H1 (cell line): ENCODE measurements at regions not wholly inside any gene's neighbourhood (a gene's known extent, or its start where the extent isn't known, plus 50 kb on each side); places are given as distances from the start of the nearest gene placed in this dataset.

Source experiments
- CTCF ChIA-PET: fragments of 300-600 bp; sonication (Branson Sonifier 250); formaldehyde crosslinking; loops from one replicate; lab custom pipeline; 2021; ENCODE audit not compliant: partially characterized antibody; lab: Charles Lee
- POLR2A ChIA-PET: fragments of 300-600 bp; sonication (Branson Sonifier 250); formaldehyde crosslinking; loops from one replicate; lab custom pipeline; 2021; ENCODE audit warnings: inconsistent platforms; ENCODE audit not compliant: partially characterized antibody; lab: Charles Lee
- DNase-seq, 2 experiments: peaks; one replicate each; pipeline versions ENCODE4 v3.0.0 to v3.0.0-alpha.2; 2010 to 2022; ENCODE audit warnings: low spot score in 2 of 2, low read depth in 1 of 2, mixed read lengths in 1 of 2
- FAIRE-seq: peaks from 2 replicates; lab custom pipeline; 2011; peaks lifted over from hg19 to GRCh38; lab: Jason Lieb, UNC
- H2AFZ ChIP-seq: 2 replicates; pipeline ENCODE4 v1.8.1; 2012; ENCODE audit warnings: low read length, inconsistent platforms
- H2AK5ac ChIP-seq: 2 replicates; pipeline ENCODE4 v1.6.1; 2013; ENCODE audit warnings: low read depth, low read length
- H2BK120ac ChIP-seq: replicated peaks from 2 replicates; pipeline ENCODE3; 2013; ENCODE audit warnings: low read depth, low read length, inconsistent platforms
- H2BK12ac ChIP-seq: 2 replicates; pipeline ENCODE4 v1.6.1; 2013; ENCODE audit warnings: low read depth, low read length
- H2BK15ac ChIP-seq: 2 replicates; pipeline ENCODE4 v1.6.1; 2013; ENCODE audit warnings: low read length
- H2BK20ac ChIP-seq: 2 replicates; pipeline ENCODE4 v1.6.1; 2013; ENCODE audit warnings: low read length
- H2BK5ac ChIP-seq: 2 replicates; pipeline ENCODE4 v1.6.1; 2013; ENCODE audit warnings: low read depth, low read length
- H3K14ac ChIP-seq: 2 replicates; pipeline ENCODE4 v1.6.1; 2013; ENCODE audit warnings: inconsistent platforms; ENCODE audit not compliant: insufficient read length
- H3K18ac ChIP-seq: 2 replicates; pipeline ENCODE4 v1.6.1; 2013; ENCODE audit warnings: low read length; ENCODE audit errors: extremely low read depth
- H3K23ac ChIP-seq: 2 replicates; pipeline ENCODE4 v1.6.1; 2013; ENCODE audit warnings: inconsistent platforms; ENCODE audit not compliant: insufficient read length
- H3K23me2 ChIP-seq: 2 replicates; pipeline ENCODE4 v1.6.1; 2013; ENCODE audit warnings: low read depth, low read length
- H3K27ac ChIP-seq: 2 replicates; pipeline ENCODE4 v1.6.1; 2011; ENCODE audit warnings: low read depth, low read length, inconsistent platforms
- H3K27me3 ChIP-seq, 4 experiments: replicated peaks in 1 of 4; 1 replicate in 1 of 4; 2 replicates in 3 of 4; pipeline versions ENCODE4 v1.6.1 to v1.8.1; 2011 to 2013; ENCODE audit warnings: low read length in 3 of 4, mild to moderate bottlenecking in 3 of 4, inconsistent platforms in 2 of 4, mixed read lengths in 2 of 4, moderate library complexity in 1 of 4; ENCODE audit not compliant: control insufficient read depth in 3 of 4, insufficient read depth in 3 of 4; ENCODE audit errors: extremely low read depth in 1 of 4
- H3K36me3 ChIP-seq, 4 experiments: 2 replicates each; pipeline versions ENCODE4 v1.6.1 to v1.8.1; 2011 to 2013; ENCODE audit warnings: mild to moderate bottlenecking in 4 of 4, low read length in 3 of 4, moderate library complexity in 2 of 4, control low read depth in 1 of 4, inconsistent platforms in 1 of 4; ENCODE audit not compliant: insufficient read depth in 4 of 4, control insufficient read depth in 2 of 4
- H3K4ac ChIP-seq: replicated peaks from 2 replicates; pipeline ENCODE3; 2013; ENCODE audit warnings: low read length, low read depth, mixed read lengths, inconsistent platforms; ENCODE audit not compliant: insufficient read length
- H3K4me1 ChIP-seq, 4 experiments: replicated peaks in 1 of 4; 1 replicate in 1 of 4; 2 replicates in 3 of 4; pipeline versions ENCODE4 v1.6.1 to v1.8.1; 2011 to 2013; ENCODE audit warnings: low read length in 3 of 4, inconsistent platforms in 2 of 4, mixed read lengths in 1 of 4; ENCODE audit not compliant: insufficient read depth in 4 of 4, control insufficient read depth in 3 of 4
- H3K4me2 ChIP-seq, 2 experiments: 2 replicates each; pipeline versions ENCODE4 v1.6.1 to v1.8.1; 2011 to 2013; ENCODE audit warnings: low read depth in 2 of 2, low read length in 2 of 2, control low read depth in 1 of 2, inconsistent platforms in 1 of 2, mild to moderate bottlenecking in 1 of 2; ENCODE audit not compliant: insufficient read depth in 1 of 2
- H3K4me3 ChIP-seq, 4 experiments: fragments of 200-600, 300-600 bp in 1 of 4; sonication (generic), shearing (Covaris generic), sonication (Bioruptor Twin) in 1 of 4; 2 replicates each; pipeline versions ENCODE4 v1.5.1 to v1.8.1; 2011 to 2016; ENCODE audit warnings: low read length in 4 of 4, low read depth in 3 of 4, control low read depth in 2 of 4, inconsistent platforms in 2 of 4, mild to moderate bottlenecking in 2 of 4, mixed read lengths in 1 of 4, moderate library complexity in 1 of 4; ENCODE audit not compliant: insufficient read depth in 2 of 4; ENCODE audit errors: extremely low read depth in 1 of 4
- H3K56ac ChIP-seq: replicated peaks from 2 replicates; pipeline ENCODE3; 2013; ENCODE audit warnings: low read depth, mild to moderate bottlenecking, mixed read lengths, low read length, inconsistent platforms; ENCODE audit not compliant: insufficient read length
- H3K79me1 ChIP-seq: 2 replicates; pipeline ENCODE4 v1.6.1; 2013; ENCODE audit warnings: low read depth, low read length, control low read depth
- H3K79me2 ChIP-seq, 2 experiments: 2 replicates each; pipeline versions ENCODE4 v1.6.1 to v1.8.1; 2012 to 2013; ENCODE audit warnings: low read length in 2 of 2, mild to moderate bottlenecking in 2 of 2, inconsistent platforms in 1 of 2; ENCODE audit not compliant: insufficient read depth in 2 of 2, control insufficient read depth in 1 of 2
- H3K9ac ChIP-seq, 4 experiments: replicated peaks in 1 of 4; 1 replicate in 1 of 4; 2 replicates in 3 of 4; pipeline versions ENCODE4 v1.6.1 to v1.8.1; 2011 to 2013; ENCODE audit warnings: low read depth in 3 of 4, low read length in 3 of 4, control low read depth in 2 of 4, mild to moderate bottlenecking in 2 of 4, moderate library complexity in 2 of 4, inconsistent platforms in 1 of 4; ENCODE audit errors: extremely low read depth in 1 of 4
- H3K9me3 ChIP-seq, 2 experiments: 2 replicates each; pipeline versions ENCODE4 v1.6.1 to v1.8.1; 2012 to 2013; ENCODE audit warnings: mild to moderate bottlenecking in 2 of 2, moderate library complexity in 2 of 2, control low read depth in 1 of 2, inconsistent platforms in 1 of 2, low read depth in 1 of 2, low read length in 1 of 2, mixed read lengths in 1 of 2; ENCODE audit not compliant: insufficient read depth in 2 of 2
- H4K20me1 ChIP-seq, 2 experiments: replicated peaks in 1 of 2; 2 replicates each; pipeline versions ENCODE3 to v1.8.1; 2011 to 2013; ENCODE audit warnings: inconsistent platforms in 2 of 2, low read length in 2 of 2, mild to moderate bottlenecking in 1 of 2; ENCODE audit not compliant: insufficient read depth in 2 of 2, control insufficient read depth in 1 of 2
- H4K5ac ChIP-seq: 2 replicates; pipeline ENCODE4 v1.6.1; 2013; ENCODE audit warnings: low read length, low read depth, mixed read lengths, inconsistent platforms; ENCODE audit not compliant: insufficient read length
- H4K8ac ChIP-seq: 2 replicates; pipeline ENCODE4 v1.8.0; 2013; ENCODE audit warnings: mild to moderate bottlenecking, moderate library complexity, low read length, inconsistent platforms; ENCODE audit not compliant: insufficient read depth; ENCODE audit errors: extremely low read depth
- H4K91ac ChIP-seq: replicated peaks from 2 replicates; pipeline ENCODE3; 2013; ENCODE audit warnings: low read length, mixed read lengths, inconsistent platforms; ENCODE audit not compliant: insufficient read length
- E2F6 ChIP-seq: IDR thresholded peaks from 2 replicates; pipeline ENCODE4 v1.6.1; 2012; ENCODE audit warnings: inconsistent platforms
- YY1 ChIP-seq: IDR thresholded peaks from 2 replicates; pipeline ENCODE4 v1.6.1; 2011; ENCODE audit warnings: low read depth, mild to moderate bottlenecking, low read length
- WGBS, 2 experiments: shearing (Covaris generic) in 1 of 2; methylation state at CpG; one replicate each; pipeline versions ENCODE4 v1.1.6 to v1.1.7; 2013 to 2015; ENCODE audit warnings: low lambda C conversion rate in 2 of 2, mixed read lengths in 2 of 2, inconsistent platforms in 1 of 2, low coverage in 1 of 2, missing lambda C conversion rate in 1 of 2; ENCODE audit not compliant: insufficient replicate concordance in 2 of 2, insufficient coverage in 1 of 2, insufficient read length in 1 of 2; ENCODE audit errors: extremely low coverage in 1 of 2, missing lambda C conversion rate in 1 of 2; 5-methylcytosine and 5-hydroxymethylcytosine counted together

DNA sequence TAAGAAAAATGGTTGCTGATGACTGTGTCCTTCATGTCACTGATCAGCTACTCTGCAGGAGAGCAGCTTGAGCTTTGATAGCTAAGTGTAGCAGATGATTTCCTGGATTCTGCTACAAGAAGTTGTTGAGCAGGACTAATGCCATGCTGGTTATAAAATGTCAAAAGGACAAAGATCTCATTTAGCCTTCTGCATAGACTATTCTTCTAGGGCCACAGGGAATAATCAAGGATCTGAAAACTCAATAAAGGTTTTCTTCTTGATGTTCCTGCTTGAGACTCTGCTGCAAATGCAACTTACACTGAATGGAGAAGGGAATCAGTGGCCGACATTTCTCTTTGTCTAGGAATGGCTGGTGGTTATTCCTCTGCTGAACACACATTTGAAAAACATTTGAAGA, 360.3 kb upstream of the PTCHD4 start:
- Histone ChIP-seq H3K9me3 (no peaks in the 10 kb centered on the region), H2BK20ac (no peak overlapping the region), H4K91ac (no peak overlapping the region), H3K36me3 (no peaks in the 10 kb centered on the region), H3K4me1 (no peaks in the 10 kb centered on the region), H4K20me1 (no peaks in the 10 kb centered on the region), H2BK5ac (no peak overlapping the region), H3K4ac (no peak overlapping the region), H2BK12ac (no peak overlapping the region), H2BK15ac (no peak overlapping the region), H3K27me3 (no peaks in the 10 kb centered on the region), H3K79me1 (no peaks in the 10 kb centered on the region), H3K4me3 (no peak overlapping the region), H2BK120ac (no peak overlapping the region), H3K27ac (no peak overlapping the region), H3K18ac (no peak overlapping the region), H3K56ac (no peak overlapping the region), H3K79me2 (no peaks in the 10 kb centered on the region), H3K14ac (no peak overlapping the region), H3K23me2 (no peaks in the 10 kb centered on the region), H3K4me2 (no peak overlapping the region), H3K23ac (no peak overlapping the region), H2AFZ (no peak overlapping the region), H4K5ac (no peak overlapping the region), H3K9ac (no peak overlapping the region), H4K8ac (no peak overlapping the region), H2AK5ac (no peak overlapping the region)
- 100% methylated on average over 1 of the region's 1 CpG; no CpG with 5 or more reads in 1 of the 2 experiments for WGBS, 2 experiments
- FAIRE-seq (no peak), DNase-seq (no peak)
- POLR2A ChIA-PET, result no interaction called here
- CTCF ChIA-PET, result no interaction called here
- no peak for TF ChIP-seq E2F6
- TF ChIP-seq YY1, result no peak
